HepG2 (cell line): ENCODE measurements at regions not wholly inside any gene's neighbourhood (a gene's known extent, or its start where the extent isn't known, plus 50 kb on each side); places are given as distances from the start of the nearest gene placed in this dataset.

Source experiments
- ATAC-seq: fragments of 200-7000 bp; cut with Tn5 transposase; 3 replicates; pipeline ENCODE4 v1.9.1; 2020; ENCODE audit warnings: mild to moderate bottlenecking, moderate library complexity
- BruUV-seq: library from RNA; stranded (reverse); fragments of 400-500 nt; replicated peaks from 2 replicates; lab custom pipeline; 2021; lab: Mats Ljungman, UMichigan
- CTCF ChIA-PET: fragments of 300-600 bp; formaldehyde crosslinking; extraction: SDS; loops from one replicate; lab custom pipeline; 2021; ENCODE audit warnings: low total read pairs, inconsistent platforms, low intra/inter-chr PET ratio; lab: Yijun Ruan, JAX
- POLR2A ChIA-PET: fragments of 350-600 bp; sonication (Branson Sonifier 250); formaldehyde crosslinking; loops from one replicate; lab custom pipeline; 2020; ENCODE audit warnings: antibody characterized with exemption, inconsistent platforms; lab: Yijun Ruan, JAX
- DNase-seq: peaks from one replicate; pipeline ENCODE4 v3.0.0-alpha.2; 2015; ENCODE audit warnings: low spot score
- FAIRE-seq: peaks from 3 replicates; lab custom pipeline; 2011; peaks lifted over from hg19 to GRCh38; lab: Jason Lieb, UNC
- H2AFZ ChIP-seq: one replicate; pipeline ENCODE4 v1.6.1; 2011; ENCODE audit warnings: low read length, inconsistent platforms
- H3K27ac ChIP-seq: fragments of 300-600 bp; 3 replicates; pipeline ENCODE4 v1.8.0; 2011; ENCODE audit warnings: mixed run types, mild to moderate bottlenecking, mixed read lengths, low read length, inconsistent platforms; ENCODE audit not compliant: insufficient read depth; ENCODE audit errors: extremely low read length
- H3K27me3 ChIP-seq, 2 experiments: fragments of 200-600 bp in 1 of 2; 2 replicates in 1 of 2; 3 replicates in 1 of 2; pipeline versions ENCODE4 v1.6.0 to v1.8.0; 2011; ENCODE audit warnings: low read length in 2 of 2, mild to moderate bottlenecking in 2 of 2, moderate library complexity in 2 of 2, inconsistent platforms in 1 of 2; ENCODE audit not compliant: insufficient read depth in 2 of 2, control insufficient read depth in 1 of 2
- H3K36me3 ChIP-seq, 2 experiments: fragments of 200-600 bp in 1 of 2; replicated peaks in 1 of 2; 2 replicates in 1 of 2; 3 replicates in 1 of 2; pipeline versions ENCODE4 v1.5.1 to v1.8.0; 2011; ENCODE audit warnings: low read length in 2 of 2, inconsistent platforms in 1 of 2; ENCODE audit not compliant: insufficient read depth in 2 of 2, control insufficient read depth in 1 of 2
- H3K4me1 ChIP-seq: 2 replicates; pipeline ENCODE4 v1.5.1; 2012; ENCODE audit warnings: low read length, inconsistent platforms; ENCODE audit not compliant: insufficient read depth
- H3K4me2 ChIP-seq: 2 replicates; pipeline ENCODE4 v1.6.0; 2011; ENCODE audit warnings: low read depth, low read length, inconsistent platforms
- H3K4me3 ChIP-seq, 3 experiments: fragments of 200-600 bp in 1 of 3; sonication (generic), shearing (Covaris generic) in 1 of 3; replicated peaks in 1 of 3; 2 replicates each; pipeline ENCODE4 v1.5.1; 2011 to 2016; ENCODE audit warnings: low read length in 3 of 3, inconsistent platforms in 2 of 3, low read depth in 2 of 3, mild to moderate bottlenecking in 2 of 3, control low read depth in 1 of 3, mixed read lengths in 1 of 3; ENCODE audit not compliant: insufficient read depth in 1 of 3
- H3K79me2 ChIP-seq: one replicate; pipeline ENCODE4 v1.6.1; 2011; ENCODE audit warnings: low read length, inconsistent platforms; ENCODE audit not compliant: insufficient read depth
- H3K9ac ChIP-seq: 2 replicates; pipeline ENCODE4 v1.6.0; 2011; ENCODE audit warnings: mild to moderate bottlenecking, low read depth, low read length, inconsistent platforms; ENCODE audit not compliant: insufficient read depth
- H3K9me3 ChIP-seq: 2 replicates; pipeline ENCODE4 v1.5.1; 2012; ENCODE audit warnings: mild to moderate bottlenecking, low read length
- H4K20me1 ChIP-seq: 2 replicates; pipeline ENCODE4 v1.6.0; 2011; ENCODE audit warnings: inconsistent platforms, mild to moderate bottlenecking, low read length, moderate library complexity; ENCODE audit not compliant: insufficient read depth
- GABPB1 ChIP-seq: IDR thresholded peaks from 2 replicates; pipeline ENCODE4 v1.6.1; 2016; ENCODE audit warnings: mild to moderate bottlenecking, missing genetic modification reagents, moderate library complexity, missing compliant biosample characterization
- HBP1 ChIP-seq: IDR thresholded peaks from 2 replicates; pipeline ENCODE4 v1.6.1; 2016; ENCODE audit warnings: low read depth, control low read depth
- MTF2 ChIP-seq: sonication (generic); formaldehyde crosslinking; IDR thresholded peaks from 2 replicates; pipeline ENCODE4 v1.5.0; 2020; ENCODE audit warnings: missing genetic modification reagents, borderline replicate concordance
- NR2F2 ChIP-seq: IDR thresholded peaks from 2 replicates; pipeline ENCODE4 v1.6.1; 2012; ENCODE audit warnings: low read depth, inconsistent platforms, borderline replicate concordance
- ONECUT2 ChIP-seq: sonication (generic); formaldehyde crosslinking; IDR thresholded peaks from 2 replicates; pipeline ENCODE4 v1.4.0; 2020; ENCODE audit warnings: missing genetic modification reagents
- PRDM10 ChIP-seq: sonication (generic); formaldehyde crosslinking; IDR thresholded peaks from 2 replicates; pipeline ENCODE4 v1.4.0; 2020; ENCODE audit warnings: low read depth, missing genetic modification reagents
- SMARCE1 ChIP-seq: fragments of 450-650 bp; IDR thresholded peaks from 2 replicates; pipeline ENCODE4 v1.6.1; 2017; ENCODE audit warnings: borderline replicate concordance
- SNRNP70 ChIP-seq: fragments of 200-400 bp; formaldehyde crosslinking; IDR thresholded peaks from 2 replicates; pipeline ENCODE4 v1.6.1; 2017; ENCODE audit warnings: mild to moderate bottlenecking, low read depth, low read length, moderate library complexity
- SPEN ChIP-seq: sonication (generic); formaldehyde crosslinking; IDR thresholded peaks from 2 replicates; pipeline ENCODE4 v1.5.1; 2020; ENCODE audit warnings: low read depth, mild to moderate bottlenecking, missing genetic modification reagents
- TMF1 ChIP-seq: sonication (generic); formaldehyde crosslinking; IDR thresholded peaks from 2 replicates; pipeline ENCODE4 v1.8.1; 2022; ENCODE audit warnings: low read depth, missing genetic modification reagents
- TRIM24 ChIP-seq: sonication (generic); formaldehyde crosslinking; IDR thresholded peaks from 2 replicates; pipeline ENCODE4 v1.8.0; 2022; ENCODE audit warnings: mild to moderate bottlenecking, missing genetic modification reagents
- ZBTB46 ChIP-seq: sonication (generic); formaldehyde crosslinking; IDR thresholded peaks from 2 replicates; pipeline ENCODE4 v1.4.0; 2020; ENCODE audit warnings: mild to moderate bottlenecking, missing genetic modification reagents, borderline replicate concordance
- ZMAT3 ChIP-seq: sonication (generic); formaldehyde crosslinking; conservative IDR thresholded peaks from 2 replicates; pipeline ENCODE4 v1.7.0; 2021; ENCODE audit warnings: missing genetic modification reagents
- ZNF232 ChIP-seq: sonication (generic); formaldehyde crosslinking; IDR thresholded peaks from 2 replicates; pipeline ENCODE4 v1.4.0; 2020; ENCODE audit warnings: missing genetic modification reagents, borderline replicate concordance
- ZNF713 ChIP-seq: sonication (generic); formaldehyde crosslinking; IDR thresholded peaks from 2 replicates; pipeline ENCODE4 v1.4.0; 2020; ENCODE audit warnings: mild to moderate bottlenecking, missing genetic modification reagents
- ZNF841 ChIP-seq: sonication (generic); formaldehyde crosslinking; IDR thresholded peaks from 2 replicates; pipeline ENCODE4 v1.8.1; 2023; ENCODE audit warnings: missing genetic modification reagents, borderline replicate concordance
- WGBS: methylation state at CpG from one replicate; pipeline ENCODE4 v1.1.6; 2017; ENCODE audit warnings: low lambda C conversion rate; 5-methylcytosine and 5-hydroxymethylcytosine counted together
- in situ Hi-C: cut with HindIII; loops from 2 replicates; pipeline ENCODE4 v1.10.0; 2017; ENCODE audit warnings: low pct_unique_long_range_greater_than_20kb; ENCODE audit not compliant: extremely low pct_ligation_motif_present
- intact Hi-C: fragments of 100-400 bp; cut with micrococcal nuclease; formaldehyde crosslinking; loops from one replicate; pipeline ENCODE4 v1.10.0; 2022; ENCODE audit not compliant: unreplicated experiment

- 2% methylated on average over 2 of the region's 2 CpGs for WGBS
- POLR2A ChIA-PET, result no interaction called here
- BruUV-seq, result no TSS peak
These were observed 861.7 kb upstream of the CNTNAP5 start for GRCh38 chr2:123163398-123163797.

More at GRCh38 chr2:123163398-123163797, 861.7 kb upstream of the CNTNAP5 start:
- no peak overlapping the region for H3K4me2 ChIP-seq
- no peak for FAIRE-seq
- no peaks in the 10 kb centered on the region for H3K79me2 ChIP-seq
- no peak for ATAC-seq
- intact Hi-C loops, result no loop called here
- no peak for TF ChIP-seq TMF1
- no peak for TF ChIP-seq SNRNP70
- no peak for TF ChIP-seq ZMAT3 (CRISPR knock-in tag)
- TF ChIP-seq NR2F2, result no peak
- no peak for TF ChIP-seq ZNF713 (CRISPR knock-in tag)
- TF ChIP-seq GABPB1 (CRISPR knock-in tag), result no peak
- TF ChIP-seq TRIM24 (CRISPR knock-in tag), result no peak
- no peak for TF ChIP-seq ZNF232 (CRISPR knock-in tag)
- TF ChIP-seq ZBTB46 (CRISPR knock-in tag), result no peak
- TF ChIP-seq HBP1 (CRISPR knock-in tag), result no peak
- TF ChIP-seq ONECUT2 (CRISPR knock-in tag), result no peak
- no peak for TF ChIP-seq ZNF841 (CRISPR knock-in tag)
- TF ChIP-seq MTF2 (CRISPR knock-in tag), result no peak
- TF ChIP-seq SMARCE1, result no peak
- TF ChIP-seq PRDM10 (CRISPR knock-in tag), result no peak
- TF ChIP-seq SPEN, result no peak
- TF ChIP-seq, all 625 proteins: peak for 0
- Histone ChIP-seq H3K9me3 (peaks cover 90% of the 10 kb centered on the region), H3K4me1 (no peaks in the 10 kb centered on the region), H3K27me3 (no peaks in the 10 kb centered on the region), H3K4me3 (no peak overlapping the region), H3K9ac (no peak overlapping the region), H2AFZ (no peak overlapping the region), H3K27ac (no peak overlapping the region), H4K20me1 (no peaks in the 10 kb centered on the region), H3K36me3 (no peaks in the 10 kb centered on the region)
- DNase-seq, result no peak
- CTCF ChIA-PET, result no interaction called here
- in situ Hi-C loops, result no loop called here
